ENCODE measurements at regions not wholly inside any gene's neighbourhood (a gene's known extent, or its start where the extent isn't known, plus 50 kb on each side); places are given as distances from the start of the nearest gene placed in this dataset.

DNA sequence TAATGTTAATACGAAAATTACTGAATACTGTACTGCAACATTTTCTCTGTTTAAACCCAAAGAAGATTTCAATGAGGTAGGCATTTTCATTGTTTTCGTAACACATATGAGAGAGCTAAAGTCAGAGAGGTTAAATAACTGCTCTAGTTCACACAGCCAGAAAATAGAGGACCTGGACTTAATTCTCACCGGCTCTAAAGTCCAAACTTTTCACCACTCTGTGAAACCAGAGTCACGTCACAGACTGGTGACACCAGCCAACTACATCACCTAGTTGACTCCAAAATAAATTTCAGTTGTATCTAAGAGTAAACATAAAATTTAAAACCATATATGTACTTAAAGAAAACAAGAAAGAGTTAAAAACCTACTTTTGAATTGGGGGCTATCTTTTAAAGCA is 146.7 kb downstream of the FCRL5 start:
- Histone ChIP-seq H3K9me3 (ENCODE audit: control insufficient read depth, insufficient read depth, low read length) (no peaks in the 10 kb centered on the region), H3K4me1 (ENCODE audit: control insufficient read depth, insufficient read depth, low read length) (no peaks in the 10 kb centered on the region), H3K27ac (ENCODE audit: insufficient read depth, low read length) (no peak overlapping the region), H3K36me3 (ENCODE audit: control insufficient read depth, insufficient read depth, low read length) (no peaks in the 10 kb centered on the region), H2BK5ac (ENCODE audit: low read depth, low read length, poor library complexity, severe bottlenecking) (no peak overlapping the region), H3K18ac (ENCODE audit: low read depth, low read length) (no peak overlapping the region), H2BK120ac (ENCODE audit: low read depth, low read length) (no peak overlapping the region), H3K4ac (ENCODE audit: low read depth, low read length) (no peak overlapping the region), H3K4me2 (ENCODE audit: low read depth, low read length) (no peak overlapping the region), H3K23ac (ENCODE audit: low read depth, low read length) (no peak overlapping the region), H3K9ac (ENCODE audit: low read depth, low read length) (no peak overlapping the region), H3K4me3 (ENCODE audit: insufficient read depth, low read depth, low read length) (no peak overlapping the region), H4K20me1 (ENCODE audit: insufficient read depth, low read length) (no peaks in the 10 kb centered on the region), H4K5ac (ENCODE audit: low read depth, low read length) (no peak overlapping the region), H3K79me1 (ENCODE audit: low read depth in 1 of 2, low read length in 2 of 2) (no peaks in the 10 kb centered on the region), H3K27me3 (ENCODE audit: control insufficient read depth, insufficient read depth, low read length) (no peaks in the 10 kb centered on the region), H2AFZ (replicated peaks; ENCODE audit: low read length, poor library complexity) (no peak overlapping the region), H2AK9ac (replicated peaks; ENCODE audit: low read depth, low read length, poor library complexity) (no peak overlapping the region), H2BK15ac (ENCODE audit: low read depth, low read length) (no peak overlapping the region), H2BK20ac (ENCODE audit: low read depth, low read length) (no peak overlapping the region), H4K91ac (ENCODE audit: insufficient read depth, low read depth, low read length) (no peak overlapping the region), H3K56ac (ENCODE audit: extremely low read depth, insufficient read depth, low read length) (no peak overlapping the region), H4K8ac (ENCODE audit: low read depth in 2 of 2, low read length in 2 of 2) (no peak overlapping the region), H2AK5ac (ENCODE audit: low read depth, low read length) (no peak overlapping the region), H3K9me1 (ENCODE audit: insufficient read depth, low read length) (no peaks in the 10 kb centered on the region), H3K14ac (replicated peaks; ENCODE audit: low read depth, low read length) (no peak overlapping the region)
- dilution Hi-C loops (cut with HindIII; ENCODE audit: low sequenced_read_pairs, unreplicated experiment) (no loop called here), in situ Hi-C loops (cut with MboI; ENCODE audit: low sequenced_read_pairs) (no loop called here), intact Hi-C loops (cut with micrococcal nuclease) (no loop called here)
- no peak for DNase-seq
- no CpG with 5 or more reads among the region's 4 CpGs for WGBS, 2 experiments (ENCODE audit: extremely low coverage in 2 of 2, insufficient read length in 1 of 2)
- ChIA-PET CTCF (interaction anchor here (1.1 to 1.3 kb wide), 2 partner anchors 20 to 35 kb away, joined by 3 to 4 read pairs; no protein-coding TSS in a partner anchor), POLR2A (ENCODE audit: unreplicated experiment) (no interaction called here)
- TF ChIP-seq, protein P1, sequence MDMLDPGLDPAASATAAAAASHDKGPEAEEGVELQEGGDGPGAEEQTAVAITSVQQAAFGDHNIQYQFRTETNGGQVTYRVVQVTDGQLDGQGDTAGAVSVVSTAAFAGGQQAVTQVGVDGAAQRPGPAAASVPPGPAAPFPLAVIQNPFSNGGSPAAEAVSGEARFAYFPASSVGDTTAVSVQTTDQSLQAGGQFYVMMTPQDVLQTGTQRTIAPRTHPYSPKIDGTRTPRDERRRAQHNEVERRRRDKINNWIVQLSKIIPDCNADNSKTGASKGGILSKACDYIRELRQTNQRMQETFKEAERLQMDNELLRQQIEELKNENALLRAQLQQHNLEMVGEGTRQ (IDR thresholded peaks at IDR 0.05; ENCODE audit: low read depth, low read length) = no peak
- TF ChIP-seq SMC3 (IDR thresholded peaks at IDR 0.05; ENCODE audit: low read depth, low read length) (no peak), POLR2A (IDR thresholded peaks at IDR 0.05; ENCODE audit: low read depth, low read length) (no peak), NFE2L2 (IDR thresholded peaks at IDR 0.05; ENCODE audit: low read depth, low read length) (no peak), CHD1 (IDR thresholded peaks at IDR 0.05; ENCODE audit: low read depth, low read length) (no peak), FOS (IDR thresholded peaks at IDR 0.05; ENCODE audit: low read depth, low read length) (no peak), MXI1 (IDR thresholded peaks at IDR 0.05; ENCODE audit: borderline replicate concordance, low read depth, low read length) (no peak), CEBPB (IDR thresholded peaks at IDR 0.05; ENCODE audit: low read depth, low read length) (no peak)
- ATAC-seq (ENCODE audit: low read depth) = no peak
- BruUV-seq (replicated peaks) = no TSS peak
